GM23338 (cell line): ENCODE measurements at regions not wholly inside any gene's neighbourhood (a gene's known extent, or its start where the extent isn't known, plus 50 kb on each side); places are given as distances from the start of the nearest gene placed in this dataset.

ENCODE experiments used
- ATAC-seq: fragments of 200-7000 bp; cut with Tn5 transposase; 3 replicates; pipeline ENCODE4 v1.9.1; 2020
- DNase-seq: peaks from one replicate; pipeline ENCODE4 v3.0.0-alpha.2; 2015; ENCODE audit warnings: low spot score
- H2AFZ ChIP-seq: fragments of 200-600 bp; sonication (generic); 2 replicates; pipeline ENCODE4 v1.8.0; 2016; ENCODE audit warnings: antibody characterized with exemption, mild to moderate bottlenecking, moderate library complexity
- H3F3A ChIP-seq: fragments of 200-600 bp; sonication (generic); replicated peaks from 2 replicates; pipeline ENCODE4 v1.8.0; 2017; ENCODE audit warnings: antibody characterized with exemption, mixed run types, low read depth
- H3K27ac ChIP-seq: fragments of 200-600 bp; sonication (generic); 2 replicates; pipeline ENCODE4 v1.6.1; 2016; ENCODE audit warnings: low read depth
- H3K27me3 ChIP-seq: fragments of 200-600 bp; sonication (generic); 2 replicates; pipeline ENCODE4 v1.8.0; 2016; ENCODE audit warnings: mild to moderate bottlenecking, mixed run types, moderate library complexity; ENCODE audit not compliant: insufficient read depth
- H3K36me3 ChIP-seq: fragments of 200-600 bp; sonication (generic); 2 replicates; pipeline ENCODE4 v1.8.0; 2016; ENCODE audit warnings: mild to moderate bottlenecking; ENCODE audit not compliant: insufficient read depth
- H3K4me1 ChIP-seq: fragments of 200-600 bp; sonication (generic); 2 replicates; pipeline ENCODE4 v1.8.0; 2016; ENCODE audit warnings: mild to moderate bottlenecking, moderate library complexity; ENCODE audit not compliant: insufficient read depth
- H3K4me2 ChIP-seq: fragments of 200-600 bp; sonication (generic); 2 replicates; pipeline ENCODE4 v1.7.1; 2017; ENCODE audit warnings: mixed run types
- H3K4me3 ChIP-seq: fragments of 200-600 bp; sonication (generic); 2 replicates; pipeline ENCODE4 v1.6.1; 2016; ENCODE audit warnings: mixed run types
- H3K79me2 ChIP-seq: fragments of 200-600 bp; sonication (generic); replicated peaks from 2 replicates; pipeline ENCODE4 v1.8.0; 2017; ENCODE audit warnings: mild to moderate bottlenecking; ENCODE audit not compliant: insufficient read depth
- H3K9me2 ChIP-seq: fragments of 200-600 bp; sonication (generic); 2 replicates; pipeline ENCODE4 v1.8.0; 2017; ENCODE audit not compliant: insufficient read depth
- H4K20me1 ChIP-seq: fragments of 200-600 bp; sonication (generic); replicated peaks from 2 replicates; pipeline ENCODE4 v1.8.0; 2017; ENCODE audit warnings: mild to moderate bottlenecking; ENCODE audit not compliant: insufficient read depth
- H3K27ac Mint-ChIP-seq: 2 replicates; pipeline ENCODE4 v1.8.0; 2020; ENCODE audit warnings: inconsistent platforms, mild to moderate bottlenecking, moderate library complexity, mixed read lengths
- H3K27me3 Mint-ChIP-seq: 3 replicates; pipeline ENCODE4 v1.8.0; 2022; ENCODE audit warnings: low read depth, mild to moderate bottlenecking, moderate library complexity, mixed read lengths, inconsistent platforms; ENCODE audit not compliant: insufficient read depth, poor library complexity
- H3K36me3 Mint-ChIP-seq: 3 replicates; pipeline ENCODE4 v1.8.0; 2021; ENCODE audit warnings: low read depth, mild to moderate bottlenecking, inconsistent platforms, moderate library complexity, mixed read lengths
- H3K4me1 Mint-ChIP-seq: 3 replicates; pipeline ENCODE4 v1.8.0; 2020; ENCODE audit warnings: mild to moderate bottlenecking, inconsistent platforms, mixed read lengths
- H3K4me3 Mint-ChIP-seq: 3 replicates; pipeline ENCODE4 v1.8.0; 2021; ENCODE audit warnings: moderate library complexity, mild to moderate bottlenecking, inconsistent platforms, mixed read lengths
- H3K9me3 Mint-ChIP-seq: 3 replicates; pipeline ENCODE4 v1.8.0; 2020; ENCODE audit warnings: moderate library complexity, mild to moderate bottlenecking, inconsistent platforms, mixed read lengths
- CTCF ChIP-seq, 2 experiments: fragments of 200-600 bp in 1 of 2; sonication (generic) in 1 of 2; conservative IDR thresholded peaks; 2 replicates each; pipeline versions ENCODE4 v1.5.1 to v1.6.1; 2016 to 2017; ENCODE audit warnings: antibody characterized with exemption in 2 of 2, low read depth in 2 of 2, mild to moderate bottlenecking in 2 of 2, moderate library complexity in 1 of 2
- ETS1 ChIP-seq: IDR thresholded peaks from 2 replicates; pipeline ENCODE4 v1.6.1; 2016; ENCODE audit warnings: antibody characterized with exemption
- EZH2 ChIP-seq: fragments of 200-600 bp; sonication (generic); IDR thresholded peaks from one replicate; pipeline ENCODE4 v1.8.0; 2017; ENCODE audit warnings: antibody characterized with exemption, mild to moderate bottlenecking, low read depth; ENCODE audit not compliant: unreplicated experiment
- EZH2phosphoT487 ChIP-seq: fragments of 200-600 bp; sonication (generic); IDR thresholded peaks from one replicate; pipeline ENCODE4 v1.8.1; 2018; ENCODE audit warnings: antibody characterized with exemption; ENCODE audit not compliant: unreplicated experiment
- JUNB ChIP-seq: IDR thresholded peaks from one replicate; pipeline ENCODE4 v1.6.1; 2016; ENCODE audit warnings: antibody characterized with exemption; ENCODE audit not compliant: unreplicated experiment
- NANOG ChIP-seq: IDR thresholded peaks from 2 replicates; pipeline ENCODE4 v1.6.1; 2016; ENCODE audit warnings: antibody characterized with exemption, borderline replicate concordance
- POLR2AphosphoS5 ChIP-seq: IDR thresholded peaks from 2 replicates; pipeline ENCODE4 v1.6.1; 2016; ENCODE audit warnings: antibody characterized with exemption, low read depth
- REST ChIP-seq: IDR thresholded peaks from one replicate; pipeline ENCODE4 v1.6.1; 2018; ENCODE audit warnings: antibody characterized with exemption; ENCODE audit not compliant: unreplicated experiment
- ZNF114 ChIP-seq: fragments of 250-450 bp; sonication (Bioruptor Pico); IDR thresholded peaks from 2 replicates; pipeline ENCODE4 v1.5.0; 2020; ENCODE audit warnings: mild to moderate bottlenecking, moderate library complexity
- ZNF331 ChIP-seq: fragments of 250-450 bp; sonication (Bioruptor Pico); IDR thresholded peaks from 2 replicates; pipeline ENCODE4 v1.5.0; 2020; ENCODE audit warnings: low read depth, mild to moderate bottlenecking, moderate library complexity
- ZNF462 ChIP-seq: fragments of 250-450 bp; sonication (Bioruptor Pico); IDR thresholded peaks from 2 replicates; pipeline ENCODE4 v1.5.0; 2020; ENCODE audit warnings: mild to moderate bottlenecking, moderate library complexity

GRCh38 chr11:130576146-130576545, 127.7 kb downstream of the ADAMTS15 start:
- no peak overlapping the region for H3K4me2 ChIP-seq
- Mint-ChIP-seq H3K4me3 (no peak overlapping the region), H3K27ac (no peak overlapping the region), H3K27me3 (peaks cover 2% of the 10 kb centered on the region), H3K36me3 (no peaks in the 10 kb centered on the region), H3K9me3 (no peaks in the 10 kb centered on the region), H3K4me1 (peaks cover 10% of the 10 kb centered on the region)
- TF ChIP-seq ZNF462 (no peak), ZNF114 (CRISPR knock-in tag) (no peak), NANOG (no peak), EZH2 (no peak), CTCF (conservative IDR thresholded peaks at IDR 0.05; ENCODE audit: low read depth in 2 of 2) (no peak), JUNB (no peak), REST (no peak), EZH2phosphoT487 (no peak), ZNF331 (no peak), ETS1 (no peak), POLR2AphosphoS5 (no peak)
- ATAC-seq, result no peak
- no peak overlapping the region for H2AFZ ChIP-seq
- peaks cover 18% of the 10 kb centered on the region; the same call in 1 of the 2 replicates for H3K9me2 ChIP-seq
- peaks cover 7% of the 10 kb centered on the region for H3K4me1 ChIP-seq
- H3K79me2 ChIP-seq, result no peaks in the 10 kb centered on the region
- H3F3A ChIP-seq, result no peaks in the 10 kb centered on the region
- DNase-seq, result no peak
- no peak overlapping the region for H3K4me3 ChIP-seq
- no peaks in the 10 kb centered on the region for H3K27me3 ChIP-seq
- H4K20me1 ChIP-seq, result no peaks in the 10 kb centered on the region
- H3K27ac ChIP-seq, result no peak overlapping the region
- peaks cover 4% of the 10 kb centered on the region; the same call in 1 of the 2 replicates for H3K36me3 ChIP-seq
